HG03520 (cell line): ENCODE measurements at regions not wholly inside any gene's neighbourhood (a gene's known extent, or its start where the extent isn't known, plus 50 kb on each side); places are given as distances from the start of the nearest gene placed in this dataset.

ENCODE experiments used
- ATAC-seq: cut with Tn5 transposase; IDR thresholded peaks from one replicate; pipeline ENCODE4 v1.9.1; 2021; ENCODE audit warnings: mild to moderate bottlenecking, moderate library complexity; ENCODE audit not compliant: unreplicated experiment

DNA sequence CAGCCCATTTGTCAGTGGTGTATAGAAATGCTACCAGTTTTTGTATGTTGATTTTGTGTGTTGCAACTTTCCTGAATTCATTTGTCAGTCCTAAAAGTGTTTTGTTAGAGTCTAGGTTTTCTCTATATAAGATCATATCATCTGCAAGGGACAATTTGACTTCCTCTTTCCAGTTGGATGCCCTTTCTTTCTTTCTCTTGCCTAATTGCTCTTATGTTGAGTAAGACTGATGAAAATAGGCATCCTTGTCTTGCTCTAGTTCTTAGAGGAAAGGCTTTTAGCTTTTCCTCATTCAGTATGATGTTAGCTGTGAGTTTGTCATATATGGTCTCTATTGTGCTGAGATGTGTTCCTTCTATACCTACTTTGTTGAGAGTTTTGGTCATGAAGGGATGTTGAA is 161.7 kb upstream of the TPK1 start:
- ATAC-seq, result no peak

DNA sequence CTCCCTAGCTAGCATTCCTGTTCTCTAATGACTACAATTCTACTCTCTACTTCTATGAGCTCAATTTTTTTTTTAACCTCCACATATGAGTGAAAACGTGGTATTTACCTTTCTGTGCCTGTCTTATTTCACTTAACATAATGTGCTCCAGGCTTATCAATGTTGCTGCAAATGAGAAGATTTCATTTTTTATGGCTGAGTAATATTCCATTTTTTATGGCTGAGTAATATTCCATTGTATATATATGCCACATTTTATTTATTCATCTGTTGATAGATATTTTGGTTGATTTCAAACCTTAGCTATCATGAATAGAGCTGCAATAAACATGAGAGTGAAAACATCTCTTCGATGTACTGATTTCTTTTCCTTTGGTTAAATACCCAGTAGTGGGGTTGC is 159.6 kb upstream of the TPK1 start:
- no peak for ATAC-seq

DNA sequence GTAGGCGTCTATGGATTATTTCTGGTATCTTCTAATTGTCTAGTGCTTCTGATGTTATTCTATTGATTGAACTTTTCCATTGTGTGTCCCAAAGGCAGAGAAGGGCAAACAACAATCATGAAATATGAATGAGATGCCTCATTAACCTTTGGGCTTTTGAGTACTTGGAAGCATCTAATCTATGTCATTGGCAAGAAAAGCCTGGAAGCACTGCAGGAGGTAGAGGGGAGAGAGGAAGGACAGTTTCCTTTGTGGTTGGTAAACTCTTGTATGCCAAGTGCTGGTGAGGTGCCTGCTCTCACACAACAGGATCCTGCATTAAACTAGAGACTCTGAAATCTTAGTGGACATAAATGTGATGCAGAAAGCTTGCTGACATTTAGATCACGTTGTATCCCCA is 155.2 kb upstream of the TPK1 start:
- ATAC-seq, result no peak

- no peak for ATAC-seq
Measured at GRCh38 chr7:144987686-144988085, 151.8 kb upstream of the TPK1 start.

DNA sequence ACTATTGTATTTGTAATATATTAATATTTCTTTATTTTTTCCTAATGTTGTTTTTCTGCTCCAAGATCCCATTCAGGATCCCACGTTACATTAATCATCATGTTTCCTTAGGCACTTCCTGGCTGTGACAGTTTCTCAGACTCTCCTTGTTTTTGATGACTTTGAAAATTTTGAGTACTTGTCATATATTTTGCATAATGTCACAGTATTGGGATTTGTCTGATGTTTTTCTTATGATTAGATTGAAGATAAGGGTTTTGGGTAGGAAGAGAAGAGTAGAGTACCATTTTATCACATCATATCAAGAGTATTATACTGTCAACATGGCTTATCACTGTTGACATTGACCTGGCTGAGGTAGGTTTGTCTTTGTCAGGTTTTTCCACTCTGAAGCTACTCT is 146.3 kb upstream of the TPK1 start:
- ATAC-seq, result no peak

DNA sequence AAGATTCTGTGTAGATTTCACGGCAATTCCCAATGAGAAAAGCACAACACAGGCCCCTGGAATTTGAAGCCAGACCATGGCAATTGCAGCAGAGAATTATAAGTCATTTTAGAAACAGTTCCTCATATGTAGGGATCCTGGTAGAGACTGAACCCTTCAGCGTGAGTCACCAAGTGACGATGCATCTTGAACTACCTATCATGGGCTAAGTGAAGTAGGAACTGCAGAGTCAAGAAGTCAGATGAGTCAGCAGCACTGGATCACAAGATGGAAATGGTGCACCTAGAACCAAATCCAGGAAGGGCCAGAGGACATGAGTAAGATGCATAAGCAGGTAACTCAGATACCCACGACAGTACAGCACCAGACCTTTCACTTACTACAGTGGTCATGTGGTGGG is 140.0 kb upstream of the TPK1 start:
- no peak for ATAC-seq

DNA sequence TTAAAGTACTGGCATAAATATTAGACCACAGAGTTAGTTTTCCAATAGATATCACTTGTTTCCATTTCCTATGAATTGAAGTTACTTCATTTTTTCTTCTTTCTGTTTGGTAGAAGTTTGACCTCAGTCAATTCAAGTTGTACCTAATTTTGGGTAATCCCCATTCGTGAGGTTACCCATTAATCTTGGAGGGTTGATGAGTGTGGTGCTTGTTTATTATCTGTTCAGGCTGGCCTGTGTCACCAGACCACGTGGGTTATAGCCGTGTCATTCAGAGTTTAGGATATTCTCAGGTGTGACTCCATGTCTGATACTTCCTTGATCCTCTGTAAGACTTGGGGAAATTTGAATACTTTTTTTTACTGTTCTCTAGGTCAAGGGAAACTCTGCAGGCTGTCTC is 133.9 kb upstream of the TPK1 start:
- no peak for ATAC-seq

DNA sequence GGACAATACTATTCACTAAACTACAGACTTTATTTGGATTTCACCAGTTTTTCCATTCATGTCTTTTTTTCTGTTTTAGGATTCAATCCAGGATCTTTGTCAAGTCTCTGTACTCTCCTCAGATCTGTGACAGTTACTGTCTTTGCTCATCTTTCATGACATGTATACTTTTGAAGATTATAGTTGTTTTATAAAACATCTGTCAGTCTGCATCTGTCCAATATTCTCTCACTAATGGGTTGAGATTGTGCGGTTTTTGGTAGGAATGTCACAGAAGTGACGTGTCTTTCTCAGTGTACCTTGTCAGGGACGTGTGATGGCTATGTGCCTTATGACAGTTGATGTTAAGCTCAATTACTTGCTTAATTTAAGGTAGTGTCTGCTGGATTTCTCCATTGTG is 124.9 kb upstream of the TPK1 start:
- ATAC-seq, result no peak

- ATAC-seq, result no peak
Measured at GRCh38 chr7:144957998-144958397, 122.1 kb upstream of the TPK1 start.

GRCh38 chr7:144955422-144955821 is 119.6 kb upstream of the TPK1 start:
- ATAC-seq, result no peak

GRCh38 chr7:144941127-144941526 is 105.3 kb upstream of the TPK1 start:
- ATAC-seq, result no peak

DNA sequence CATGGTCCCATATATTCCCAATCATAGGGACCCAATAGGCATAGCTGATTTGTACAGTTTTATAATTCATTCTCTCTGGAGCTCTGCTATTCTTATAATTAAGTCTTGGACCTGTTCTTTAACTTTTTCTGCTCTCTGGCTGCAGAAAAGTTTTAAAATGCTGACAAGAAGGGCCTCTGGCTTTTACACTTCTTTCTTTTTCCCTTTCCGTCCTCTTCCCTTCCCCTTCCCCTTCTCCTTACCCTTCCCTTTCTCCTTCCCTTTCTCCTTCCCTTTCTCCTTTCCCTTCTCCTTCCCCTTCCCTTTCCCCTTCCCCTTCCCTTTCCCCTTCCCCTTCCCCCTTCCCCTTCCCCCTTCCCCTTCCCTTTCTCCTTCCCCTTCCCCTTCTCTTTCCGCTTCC is 101.3 kb upstream of the TPK1 start:
- no peak for ATAC-seq

DNA sequence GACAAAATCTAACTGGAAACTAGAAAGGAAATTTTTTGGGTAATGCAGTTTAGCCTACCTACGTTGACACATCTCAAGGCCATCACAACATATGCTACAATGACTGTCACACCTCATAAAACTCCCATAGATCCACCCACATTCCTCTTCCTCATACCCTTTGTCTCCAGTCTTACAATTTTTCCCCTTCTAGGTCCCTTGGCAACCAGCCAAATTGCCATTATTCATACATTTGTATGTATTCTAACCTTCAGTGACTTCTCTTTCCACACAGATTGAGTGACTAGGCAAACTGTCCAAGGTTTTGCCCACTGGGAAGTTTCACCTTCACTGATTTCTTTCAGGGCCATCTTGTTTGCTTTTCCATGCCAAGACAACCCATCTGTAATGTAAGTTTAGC is 100.5 kb upstream of the TPK1 start:
- ATAC-seq, result no peak

- ATAC-seq, result no peak
Measured at GRCh38 chr7:144910411-144910810, 74.6 kb upstream of the TPK1 start.

DNA sequence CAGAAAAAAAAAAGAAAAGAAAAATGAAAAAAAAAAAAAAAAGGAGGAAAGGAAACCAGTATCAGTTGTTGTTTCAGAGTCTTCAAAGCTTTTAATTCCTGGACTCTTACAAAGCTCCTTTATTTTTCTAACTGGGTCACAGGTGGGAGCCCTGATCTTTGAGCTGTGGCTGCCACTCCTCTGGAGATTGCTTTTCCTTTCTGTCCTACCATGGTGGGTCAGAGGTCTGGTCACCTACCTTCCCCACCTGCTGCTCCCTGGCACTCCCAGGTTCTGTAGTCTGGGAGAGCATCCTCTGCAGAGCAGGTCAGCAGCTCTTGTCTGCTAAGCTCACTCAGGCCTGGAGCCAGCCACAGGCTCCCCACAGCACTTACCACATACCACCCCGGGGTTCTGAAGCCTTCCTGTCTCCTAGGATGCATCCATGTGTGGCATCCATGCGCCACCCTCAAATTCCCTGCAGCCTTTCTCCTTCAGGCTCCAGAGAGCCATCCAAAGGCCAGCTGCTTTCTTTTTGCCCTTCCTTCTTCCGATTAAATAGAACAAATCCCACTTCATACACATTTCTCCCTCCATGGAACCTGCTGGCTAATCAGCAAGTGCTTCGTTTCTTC is 73.2 kb upstream of the TPK1 start:
- no peak for ATAC-seq

DNA sequence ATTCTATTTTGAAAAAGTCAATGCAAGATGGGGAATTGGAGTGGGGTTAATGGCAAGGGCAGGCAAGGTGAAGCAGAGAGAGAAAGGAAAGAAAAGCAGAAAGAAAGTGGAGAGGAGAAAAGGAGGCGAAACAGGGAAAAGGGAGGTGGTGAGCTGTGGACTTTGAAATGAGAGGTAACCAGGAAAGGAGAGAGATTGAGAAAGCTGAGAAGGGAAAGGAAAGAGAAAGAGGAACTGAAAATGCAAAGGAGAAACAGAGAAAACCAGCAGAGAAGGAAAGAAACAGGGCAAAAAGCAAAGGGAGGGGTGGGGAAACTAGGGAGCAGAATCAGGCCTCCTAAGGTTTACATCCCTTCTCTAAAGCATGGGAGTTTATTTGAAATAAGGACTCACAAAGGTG is 72.5 kb upstream of the TPK1 start:
- ATAC-seq, result no peak

- peak; percentile 90 for ATAC-seq
Measured at GRCh38 chr7:144907577-144907976, 71.7 kb upstream of the TPK1 start.

DNA sequence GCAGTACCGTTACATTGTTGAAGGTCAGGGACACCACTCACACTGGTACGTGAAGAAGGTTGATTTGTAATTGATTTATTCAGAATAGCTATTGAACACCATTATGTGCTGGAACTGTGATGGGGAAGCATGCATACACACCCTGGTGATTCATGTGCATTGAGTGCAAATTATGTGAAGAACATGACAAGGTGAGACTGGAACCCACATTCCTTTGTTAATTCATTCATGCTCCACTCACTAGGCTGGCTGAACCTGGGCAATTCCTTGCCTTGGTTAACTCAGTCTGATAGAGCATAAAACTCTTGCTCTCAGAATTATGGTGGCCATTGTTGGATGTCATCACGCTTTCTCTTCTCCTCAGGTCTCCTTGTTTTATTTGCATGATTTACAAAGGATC is 67.3 kb upstream of the TPK1 start:
- no peak for ATAC-seq

DNA sequence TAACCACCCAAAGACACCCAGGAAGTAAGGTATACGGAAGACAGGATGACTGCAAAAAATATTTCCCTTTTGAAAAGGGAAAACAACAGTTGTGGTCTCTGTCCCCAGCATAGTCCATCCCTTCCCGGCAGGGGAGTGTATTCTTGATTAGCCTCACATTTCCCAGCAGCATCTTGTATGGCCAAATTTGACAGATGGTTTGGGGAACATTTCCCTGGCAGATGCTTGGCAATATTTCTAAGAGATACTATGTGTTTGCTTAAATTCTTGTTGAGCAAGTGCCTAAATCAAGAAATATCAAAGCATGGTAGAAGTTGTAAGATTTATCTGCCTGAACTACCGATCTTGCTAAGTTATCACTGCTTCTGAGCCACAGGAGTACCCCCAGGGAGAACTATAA is 56.9 kb upstream of the TPK1 start:
- no peak for ATAC-seq
